ENCODE measurements at regions not wholly inside any gene's neighbourhood (a gene's known extent, or its start where the extent isn't known, plus 50 kb on each side); places are given as distances from the start of the nearest gene placed in this dataset.
"Not testable (repeated sequence)": the region's sequence is repeated elsewhere in the genome, so short reads cannot be mapped to it uniquely, and the experiment has no call there.

DNA sequence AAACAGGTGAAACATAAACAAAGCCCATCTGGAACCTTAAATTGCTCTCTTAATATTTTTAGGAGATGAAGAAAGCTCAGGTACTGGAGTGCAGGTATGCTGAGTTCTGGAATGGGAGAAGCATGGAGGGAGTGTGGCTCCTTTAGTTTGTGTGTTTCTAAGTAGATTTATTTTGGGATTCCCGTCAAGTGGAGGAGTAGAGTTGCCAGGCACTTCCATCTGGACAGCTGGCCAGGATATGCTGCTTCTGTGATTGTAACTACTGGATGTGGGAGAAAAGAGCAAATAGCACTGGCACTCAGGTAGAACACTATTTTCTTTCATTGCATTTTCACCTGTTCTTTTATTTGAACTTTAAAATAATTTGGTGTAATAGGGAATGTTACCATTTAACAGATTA, 182.3 kb upstream of the MAST4 start:
- Mint-ChIP-seq H3K27me3 (no peaks in the 10 kb centered on the region), H3K27ac (no peak overlapping the region), H3K4me3 (no peak overlapping the region), H3K4me1 (no peaks in the 10 kb centered on the region), H3K9me3 (peaks cover 0 to 4% of the 10 kb centered on the region in 2 donors)
- DNase-seq (no peak), ATAC-seq (no peak)

DNA sequence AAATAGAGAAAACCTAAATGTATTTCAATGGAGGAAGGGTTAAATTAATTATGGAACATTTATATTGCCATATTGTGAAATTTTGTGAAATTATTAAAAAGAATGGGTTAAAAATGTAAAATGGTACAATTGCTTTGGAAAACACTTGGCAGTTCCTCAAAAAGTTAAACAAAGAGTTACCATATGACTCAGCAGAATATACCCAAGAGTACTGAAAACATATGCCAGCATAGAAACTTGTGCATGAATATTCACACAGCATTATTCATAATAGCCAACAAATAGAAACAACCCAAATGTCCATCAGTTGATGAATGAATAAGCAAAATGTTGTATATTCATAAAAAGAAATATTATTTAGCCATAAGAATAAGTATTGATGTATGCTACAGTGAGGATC, 181.0 kb upstream of the MAST4 start:
- Mint-ChIP-seq H3K9me3 (peaks cover 0 to 4% of the 10 kb centered on the region in 2 donors), H3K4me3 (no peak overlapping the region), H3K4me1 (no peaks in the 10 kb centered on the region), H3K27ac (no peak overlapping the region), H3K27me3 (no peaks in the 10 kb centered on the region)
- ATAC-seq (no peak), DNase-seq (no peak)

GRCh38 chr5:66416698-66417097, 179.5 kb upstream of the MAST4 start:
- Mint-ChIP-seq H3K9me3 (no peaks in the 10 kb centered on the region), H3K4me3 (no peak overlapping the region), H3K27ac (no peak overlapping the region), H3K4me1 (no peaks in the 10 kb centered on the region), H3K27me3 (peaks cover 8% of the 10 kb centered on the region)
- DNase-seq (no peak), ATAC-seq (no peak)

- H3K4me1 Mint-ChIP-seq: no peaks in the 10 kb centered on the region
- H3K9me3 Mint-ChIP-seq: peaks cover 0 to 4% of the 10 kb centered on the region in 2 donors
- no peak overlapping the region for H3K27ac Mint-ChIP-seq
- no peak for DNase-seq
- no peak for ATAC-seq
- H3K27me3 Mint-ChIP-seq: peaks cover 8% of the 10 kb centered on the region
- no peak overlapping the region for H3K4me3 Mint-ChIP-seq
Observed at GRCh38 chr5:66417781-66418180, 178.4 kb upstream of the MAST4 start.

GRCh38 chr5:66423484-66423883, 172.7 kb upstream of the MAST4 start:
- Mint-ChIP-seq H3K9me3 (peaks cover 4 to 9% of the 10 kb centered on the region in 2 donors), H3K27me3 (peaks cover 8% of the 10 kb centered on the region), H3K27ac (no peak overlapping the region), H3K4me1 (no peaks in the 10 kb centered on the region), H3K4me3 (no peak overlapping the region)
- ATAC-seq (no peak), DNase-seq (no peak)

DNA sequence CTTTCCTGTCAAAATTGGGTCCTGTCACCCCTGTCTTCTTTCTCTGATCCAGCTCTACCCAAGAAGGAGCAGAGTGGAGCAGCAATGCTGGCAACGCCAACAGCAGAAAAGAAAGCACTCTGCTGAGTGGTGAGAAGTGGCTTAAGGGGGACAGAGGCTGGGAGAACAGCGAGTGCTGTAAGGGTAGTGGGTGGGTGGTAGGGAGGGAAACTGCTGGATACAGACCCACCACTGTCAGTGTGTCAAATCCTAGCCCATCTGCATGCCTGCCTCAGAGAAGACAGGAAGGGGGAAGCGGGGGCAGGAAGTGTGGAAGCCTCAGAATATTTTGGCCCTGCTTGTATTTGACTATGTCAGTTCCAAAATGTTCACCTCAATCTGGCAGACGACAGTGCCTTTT, 170.4 kb upstream of the MAST4 start:
- Mint-ChIP-seq H3K9me3 (peaks cover 9 to 15% of the 10 kb centered on the region in 2 donors), H3K4me3 (no peak overlapping the region), H3K4me1 (no peaks in the 10 kb centered on the region), H3K27me3 (peaks cover 15% of the 10 kb centered on the region), H3K27ac (no peak overlapping the region)
- DNase-seq (no peak), ATAC-seq (no peak)

DNA sequence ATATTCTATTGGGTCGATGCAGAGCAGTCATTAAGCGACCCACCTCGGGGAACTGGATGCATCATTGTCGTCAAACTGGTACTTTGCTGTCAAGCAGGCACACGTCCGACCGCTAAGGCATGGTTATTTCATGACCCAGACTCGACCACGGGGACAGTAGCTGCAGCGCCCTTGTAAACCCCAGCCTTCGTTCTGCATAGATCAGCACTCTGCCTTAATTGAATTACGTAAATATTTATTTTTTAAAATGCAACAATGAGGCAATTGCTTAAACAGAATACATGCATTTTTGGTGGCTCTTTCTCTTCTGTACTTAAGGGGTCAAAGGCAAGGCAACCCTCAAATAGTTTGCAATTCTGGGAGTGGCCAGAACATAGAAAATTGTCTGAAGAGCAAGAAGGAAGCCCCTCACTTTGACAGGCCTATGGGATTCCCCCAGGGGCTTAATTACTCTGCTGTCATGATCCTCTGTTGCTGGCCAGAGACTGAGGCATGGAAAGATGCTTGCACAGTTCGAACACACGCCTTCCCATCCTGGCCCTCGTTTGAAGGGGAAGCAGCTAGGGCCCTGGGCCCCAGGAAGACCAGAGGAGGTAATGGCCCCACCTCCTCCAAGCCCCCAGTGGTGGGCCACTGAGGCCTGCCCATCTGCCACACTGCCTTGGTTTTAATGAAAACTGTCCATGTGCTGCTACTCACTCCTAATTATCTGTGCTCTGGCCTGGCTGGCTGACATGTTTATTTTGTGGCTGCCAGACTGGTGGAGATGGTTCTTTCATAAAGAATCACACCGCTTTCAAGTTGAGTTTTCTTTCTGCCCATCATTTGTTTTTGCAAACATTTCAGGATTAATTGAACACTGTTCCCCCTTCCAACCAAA, 169.7 kb upstream of the MAST4 start:
- Mint-ChIP-seq H3K4me1 (no peaks in the 10 kb centered on the region), H3K4me3 (no peak overlapping the region), H3K27ac (no peak overlapping the region), H3K27me3 (peaks cover 10% of the 10 kb centered on the region), H3K9me3 (peaks cover 9 to 15% of the 10 kb centered on the region in 2 donors)
- DNase-seq (no peak), ATAC-seq (no peak)

DNA sequence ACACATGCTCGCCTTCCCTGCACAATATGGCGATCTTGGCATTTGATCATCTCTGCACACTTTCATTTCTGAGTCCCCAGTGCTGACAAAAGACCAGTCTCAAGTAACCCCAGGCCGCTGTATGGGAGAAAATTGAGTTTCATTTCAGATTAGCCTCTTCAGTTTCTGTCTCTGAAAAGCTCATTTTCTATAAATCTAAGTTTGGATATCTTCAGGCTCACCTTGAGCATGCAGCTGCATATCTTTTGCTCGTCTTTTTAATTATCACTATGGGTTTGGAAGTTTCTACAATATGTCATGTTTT, 169.1 kb upstream of the MAST4 start:
- Mint-ChIP-seq H3K27me3 (peaks cover 10% of the 10 kb centered on the region), H3K4me3 (no peak overlapping the region), H3K9me3 (peaks cover 9 to 15% of the 10 kb centered on the region in 2 donors), H3K4me1 (no peaks in the 10 kb centered on the region), H3K27ac (no peak overlapping the region)
- ATAC-seq (no peak), DNase-seq (no peak)

- no peaks in the 10 kb centered on the region for H3K9me3 Mint-ChIP-seq
- no peaks in the 10 kb centered on the region for H3K27me3 Mint-ChIP-seq
- no peak for DNase-seq
- peaks cover 7% of the 10 kb centered on the region for H3K4me1 Mint-ChIP-seq
- no peak overlapping the region for H3K27ac Mint-ChIP-seq
- no peak overlapping the region for H3K4me3 Mint-ChIP-seq
- no peak for ATAC-seq
Observed at GRCh38 chr5:66436721-66437120, 159.5 kb upstream of the MAST4 start.

DNA sequence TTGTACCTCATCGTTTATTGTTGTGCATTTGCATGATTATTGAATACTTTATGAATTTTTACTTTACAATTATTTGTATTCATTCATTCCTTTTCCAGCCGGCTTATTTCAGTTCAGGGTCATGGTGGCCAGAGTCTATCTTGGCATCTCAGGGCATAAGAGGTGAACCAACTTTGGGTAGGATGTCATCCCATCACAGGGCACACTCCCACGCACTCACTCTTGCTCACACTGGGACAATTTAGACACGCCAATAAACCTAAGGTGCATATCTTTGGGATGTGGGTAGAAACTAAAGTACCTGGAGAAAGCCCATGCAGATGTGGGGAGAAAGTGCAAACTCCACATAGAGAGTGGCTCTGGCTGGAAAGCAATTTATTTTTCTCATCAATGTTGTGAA, 158.1 kb upstream of the MAST4 start:
- Mint-ChIP-seq H3K4me1 (peaks cover 7% of the 10 kb centered on the region), H3K4me3 (no peak overlapping the region), H3K27me3 (no peaks in the 10 kb centered on the region), H3K9me3 (no peaks in the 10 kb centered on the region), H3K27ac (no peak overlapping the region)
- ATAC-seq: no peak
- DNase-seq: no peak

DNA sequence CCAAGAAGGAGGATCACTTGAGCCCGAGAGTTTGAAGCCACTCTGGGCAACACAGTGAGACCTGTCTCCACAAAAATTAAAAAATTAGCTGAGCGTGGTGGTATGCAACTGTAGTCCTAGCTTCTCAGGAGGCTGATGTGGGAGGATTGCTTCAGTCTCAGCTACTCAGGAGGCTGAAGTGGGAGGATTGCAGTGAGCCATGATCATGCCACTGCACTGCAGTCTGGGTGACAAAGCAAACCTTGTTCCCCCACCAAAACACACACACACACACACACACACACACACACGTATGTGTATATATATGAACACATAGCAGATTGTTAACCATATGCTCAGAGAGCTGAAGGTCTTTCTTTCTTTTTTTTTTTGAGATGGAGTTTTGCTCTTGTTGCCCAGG, 157.5 kb upstream of the MAST4 start:
- DNase-seq: no peak
- Mint-ChIP-seq H3K4me3 (no peak overlapping the region), H3K27ac (no peak overlapping the region), H3K27me3 (no peaks in the 10 kb centered on the region), H3K9me3 (no peaks in the 10 kb centered on the region), H3K4me1 (peaks cover 7% of the 10 kb centered on the region)
- no peak for ATAC-seq

GRCh38 chr5:66440202-66440680, 156.0 kb upstream of the MAST4 start:
- Mint-ChIP-seq H3K4me3 (no peak overlapping the region), H3K27ac (peak overlapping the region in 1 of 2 donors; percentile 38), H3K4me1 (peaks cover 7% of the 10 kb centered on the region), H3K27me3 (no peaks in the 10 kb centered on the region), H3K9me3 (no peaks in the 10 kb centered on the region)
- ATAC-seq: peak; percentile 95
- DNase-seq: peak in 1 of 2 donors; percentile 32

- ATAC-seq: no peak
- no peak for DNase-seq
- H3K4me3 Mint-ChIP-seq: no peak overlapping the region
- no peaks in the 10 kb centered on the region for H3K27me3 Mint-ChIP-seq
- peaks cover 7% of the 10 kb centered on the region for H3K4me1 Mint-ChIP-seq
- no peaks in the 10 kb centered on the region for H3K9me3 Mint-ChIP-seq
- H3K27ac Mint-ChIP-seq: no peak overlapping the region
Observed at GRCh38 chr5:66441351-66441750, 154.8 kb upstream of the MAST4 start.

DNA sequence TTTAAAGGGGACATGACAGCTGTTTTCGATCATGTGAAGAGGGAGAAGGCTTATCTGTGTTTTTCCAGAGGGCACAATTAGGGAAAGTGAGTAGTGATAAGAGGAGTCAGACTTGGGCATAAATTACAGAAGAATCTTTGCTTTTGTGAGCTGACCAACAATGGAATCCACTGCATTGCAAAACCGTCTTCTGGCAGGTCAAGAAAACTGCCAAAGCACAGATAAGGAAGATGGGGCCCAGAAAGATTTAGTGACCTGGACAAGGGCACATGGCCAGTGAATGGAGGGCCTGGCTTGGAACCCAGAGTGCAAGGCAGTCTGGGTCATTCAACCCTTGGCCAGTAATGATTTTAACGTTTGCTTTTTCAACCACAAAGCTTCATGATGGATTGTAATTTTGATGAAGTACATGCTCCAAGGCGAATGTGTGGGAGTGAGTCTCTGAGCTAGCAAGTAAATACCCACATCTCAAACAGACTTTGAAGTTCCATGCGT, 153.2 kb upstream of the MAST4 start:
- no peak overlapping the region for H3K27ac Mint-ChIP-seq
- H3K4me3 Mint-ChIP-seq: no peak overlapping the region
- no peaks in the 10 kb centered on the region for H3K27me3 Mint-ChIP-seq

DNA sequence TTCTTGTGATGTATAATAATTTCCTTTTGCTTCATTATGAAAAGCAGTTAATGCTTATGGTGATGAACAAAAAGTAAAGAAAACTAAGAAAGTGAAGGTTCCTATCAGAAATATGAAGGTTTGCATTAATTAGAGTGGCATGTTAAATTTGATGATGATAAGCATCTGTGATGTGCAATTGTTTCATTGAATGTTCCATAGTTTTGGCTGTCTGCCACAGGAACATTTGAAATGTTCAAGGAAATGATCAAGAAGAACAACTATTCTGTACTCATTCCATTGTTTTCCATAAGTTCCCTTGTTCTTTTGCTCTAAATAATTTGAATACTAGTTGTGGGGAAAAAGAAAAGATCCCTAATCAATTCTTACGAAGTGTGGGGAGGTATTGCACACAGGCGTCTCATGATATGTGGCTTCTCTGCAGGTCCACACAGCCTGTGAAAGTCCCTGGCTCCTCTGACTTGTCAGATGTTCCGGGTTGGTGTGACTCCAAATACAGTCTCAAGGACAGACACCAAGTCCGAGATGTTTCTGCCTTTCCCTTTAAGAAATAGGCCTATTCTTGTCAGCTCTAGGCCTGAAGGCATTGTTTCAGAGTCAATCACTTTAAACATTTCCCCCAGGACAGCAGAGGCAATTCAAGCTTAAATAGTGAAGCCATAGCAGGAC, 152.6 kb upstream of the MAST4 start:
- Mint-ChIP-seq H3K27ac (no peak overlapping the region), H3K4me1 (peaks cover 7% of the 10 kb centered on the region), H3K27me3 (no peaks in the 10 kb centered on the region), H3K4me3 (no peak overlapping the region), H3K9me3 (peaks cover 5 to 14% of the 10 kb centered on the region in 2 donors)
- no peak for ATAC-seq
- DNase-seq: no peak

More for the DNA sequence above, 153.2 kb upstream of the MAST4 start:
- ATAC-seq: no peak
- H3K4me1 Mint-ChIP-seq: peaks cover 7% of the 10 kb centered on the region
- no peak for DNase-seq
- peaks cover 4 to 11% of the 10 kb centered on the region in 2 donors for H3K9me3 Mint-ChIP-seq

DNA sequence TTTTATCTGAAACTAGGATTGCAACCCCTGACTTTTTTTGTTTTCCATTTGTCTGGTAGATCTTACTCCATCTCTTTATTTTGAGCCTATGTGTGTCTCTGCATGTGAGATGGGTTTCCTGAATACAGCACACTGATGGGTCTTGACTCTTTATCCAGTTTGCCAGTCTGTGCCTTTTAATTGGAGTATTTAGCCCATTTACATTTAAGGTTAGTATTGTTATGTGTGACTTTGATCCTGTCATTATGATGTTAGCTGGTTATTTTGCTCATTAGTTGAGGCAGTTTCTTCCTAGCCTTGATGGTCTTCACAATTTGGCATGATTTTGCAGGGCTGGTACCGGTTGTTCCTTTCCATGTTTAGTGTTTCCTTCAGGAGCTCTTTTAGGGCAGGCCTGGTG, 148.1 kb upstream of the MAST4 start:
- not testable (repeated sequence) for DNase-seq, H3K4me3 Mint-ChIP-seq, ATAC-seq, H3K27ac Mint-ChIP-seq, H3K4me1 Mint-ChIP-seq
- Mint-ChIP-seq H3K9me3 (peaks cover 10 to 26% of the 10 kb centered on the region in 2 donors), H3K27me3 (peaks cover 15% of the 10 kb centered on the region)

Measured in stimulated activated naive CD8-positive, alpha-beta T cell treated with anti-CD3 and anti-CD28 coated beads, Interleukin-15, amount 100 ng/mL, for 72 hours (primary cell).